Erythroblast (primary cell): ENCODE measurements at regions not wholly inside any gene's neighbourhood (a gene's known extent, or its start where the extent isn't known, plus 50 kb on each side); places are given as distances from the start of the nearest gene placed in this dataset.
A peak's percentile ranks its signal among the peaks of the same experiment; 100 is the strongest.

ENCODE experiments used
- DNase-seq, 2 experiments: peaks; one replicate each; lab custom pipeline; 2025; lab: John Stamatoyannopoulos, UW
- GATA1 ChIP-seq: IDR thresholded peaks from 2 replicates; pipeline ENCODE4 v1.6.1; 2011; ENCODE audit warnings: low read depth, mild to moderate bottlenecking, control low read depth, low read length, moderate library complexity
- POLR2A ChIP-seq: IDR thresholded peaks from 2 replicates; pipeline ENCODE4 v1.6.1; 2011; ENCODE audit warnings: mild to moderate bottlenecking, low read length

DNA sequence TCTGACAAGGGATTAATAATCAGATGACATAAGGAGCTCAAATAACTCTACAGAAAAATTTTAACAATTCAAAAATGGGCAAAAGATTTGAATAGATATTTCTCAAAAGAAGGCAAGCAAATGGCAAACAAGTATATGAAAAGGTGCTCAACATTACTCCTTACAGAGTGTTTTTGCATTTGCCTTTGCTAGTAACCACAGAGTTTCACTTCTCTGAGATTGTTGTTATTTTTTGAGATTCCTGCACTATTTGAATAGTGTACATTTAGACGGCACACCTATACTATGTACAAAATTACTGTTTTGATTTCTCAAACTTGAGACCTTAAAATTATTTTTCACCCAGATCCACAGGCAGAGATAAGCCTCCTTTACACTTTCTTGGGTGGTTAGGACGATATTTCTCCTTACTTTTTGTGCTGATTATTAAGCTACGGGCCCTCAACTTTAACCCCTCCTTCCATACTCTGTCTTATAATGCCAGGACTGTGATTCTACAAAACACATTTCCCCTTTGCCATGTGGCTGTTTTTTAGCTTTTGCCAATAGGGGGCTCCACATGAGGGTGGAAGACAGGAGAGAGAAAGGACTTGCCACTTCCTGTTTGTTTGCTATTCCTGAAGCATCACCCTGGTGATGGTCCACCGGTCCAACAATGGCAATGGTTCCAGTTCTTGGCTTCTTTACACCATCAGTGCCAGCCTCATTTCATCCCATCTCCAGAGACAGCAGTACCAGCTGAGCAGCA, 65.0 kb upstream of the DAP start:
- peak in 1 of 2 experiments; percentile 6 for DNase-seq
- TF ChIP-seq GATA1 (no peak), POLR2A (no peak)

DNA sequence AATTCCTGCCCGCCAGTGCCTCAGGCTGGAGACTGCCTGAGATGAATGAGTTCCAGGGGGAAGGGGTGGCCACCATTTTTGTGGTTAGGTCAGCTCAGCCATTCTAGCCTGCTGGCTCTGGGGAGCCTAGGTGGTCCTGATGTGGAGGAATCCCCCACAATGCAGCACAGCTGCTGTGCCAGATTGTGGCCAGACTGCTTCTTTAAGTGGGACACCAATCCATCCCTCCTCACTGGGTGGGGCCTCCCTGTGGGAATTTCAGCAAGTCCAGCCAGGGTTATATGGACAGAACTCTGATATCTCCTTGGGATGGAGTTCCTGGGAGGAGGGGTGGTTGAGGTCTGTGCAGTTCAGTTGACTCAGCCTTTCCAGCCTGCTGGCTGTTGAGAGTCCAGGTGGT, 51.2 kb upstream of the DAP start:
- no peak for DNase-seq
- TF ChIP-seq GATA1 (no peak), POLR2A (no peak)
